K562 (cell line): ENCODE measurements at regions not wholly inside any gene's neighbourhood (a gene's known extent, or its start where the extent isn't known, plus 50 kb on each side); places are given as distances from the start of the nearest gene placed in this dataset.

Source experiments
- MGA ChIP-seq: fragments of 450-650 bp; IDR thresholded peaks from 2 replicates; pipeline ENCODE4 v1.6.1; 2016; ENCODE audit warnings: mild to moderate bottlenecking, moderate library complexity
- USF1 ChIP-seq: sonication (generic); formaldehyde crosslinking; IDR thresholded peaks from 2 replicates; pipeline ENCODE4 v1.9.0; 2022; ENCODE audit warnings: mild to moderate bottlenecking, missing genetic modification reagents
- ZC3H4 ChIP-seq: sonication (generic); formaldehyde crosslinking; IDR thresholded peaks from 2 replicates; pipeline ENCODE4 v1.9.0; 2021; ENCODE audit warnings: missing genetic modification reagents, borderline replicate concordance

- TF ChIP-seq MGA = no peak
- no peak for TF ChIP-seq USF1
- no peak for TF ChIP-seq ZC3H4 (CRISPR knock-in tag)
These were observed 50.1 kb upstream of the IGFBP3 start (continued) for GRCh38 chr7:45971171-45971570.
